ENCODE measurements at regions not wholly inside any gene's neighbourhood (a gene's known extent, or its start where the extent isn't known, plus 50 kb on each side); places are given as distances from the start of the nearest gene placed in this dataset.

- Histone ChIP-seq H3K27ac (ENCODE audit: low read depth, low read length) (no peak overlapping the region), H3K9ac (ENCODE audit: low read length) (no peak overlapping the region), H3K9me3 (ENCODE audit: low read length) (no peaks in the 10 kb centered on the region), H3K36me3 (ENCODE audit: insufficient read depth, low read length) (no peaks in the 10 kb centered on the region), H3K4me3 (ENCODE audit: low read depth in 1 of 2, low read length in 2 of 2) (no peak overlapping the region), H3K4me1 (ENCODE audit: insufficient read depth, low read length) (no peaks in the 10 kb centered on the region), H3K27me3 (ENCODE audit: control insufficient read depth in 1 of 2, insufficient read depth in 2 of 2, low read length in 2 of 2) (no peaks in the 10 kb centered on the region)
These were observed 1423.9 kb upstream of the PRMT6 start for GRCh38 chr1:105632342-105633196.

GRCh38 chr1:105636052-105636451 lies 1420.4 kb upstream of the PRMT6 start:
- no peak overlapping the region for H3K27ac ChIP-seq (ENCODE audit: low read depth, low read length)

GRCh38 chr1:105641407-105641806 lies 1415.1 kb upstream of the PRMT6 start:
- Histone ChIP-seq H3K9me3 (ENCODE audit: low read length) (no peaks in the 10 kb centered on the region), H3K36me3 (ENCODE audit: insufficient read depth, low read length) (no peaks in the 10 kb centered on the region), H3K4me1 (ENCODE audit: insufficient read depth, low read length) (no peaks in the 10 kb centered on the region), H3K27ac (ENCODE audit: low read depth, low read length) (no peak overlapping the region), H3K9ac (ENCODE audit: low read length) (no peak overlapping the region), H3K4me3 (ENCODE audit: low read depth in 1 of 2, low read length in 2 of 2) (no peak overlapping the region), H3K27me3 (ENCODE audit: control insufficient read depth in 1 of 2, insufficient read depth in 2 of 2, low read length in 2 of 2) (no peaks in the 10 kb centered on the region)

More at GRCh38 chr1:105636052-105636451, 1420.4 kb upstream of the PRMT6 start:
- no peaks in the 10 kb centered on the region for H3K4me1 ChIP-seq (ENCODE audit: insufficient read depth, low read length)
- H3K27me3 ChIP-seq (ENCODE audit: control insufficient read depth in 1 of 2, insufficient read depth in 2 of 2, low read length in 2 of 2) = no peaks in the 10 kb centered on the region
- no peaks in the 10 kb centered on the region for H3K36me3 ChIP-seq (ENCODE audit: insufficient read depth, low read length)
- H3K9me3 ChIP-seq (ENCODE audit: low read length) = no peaks in the 10 kb centered on the region
- no peak overlapping the region for H3K4me3 ChIP-seq (ENCODE audit: low read depth in 1 of 2, low read length in 2 of 2)
- no peak overlapping the region for H3K9ac ChIP-seq (ENCODE audit: low read length)

GRCh38 chr1:105652109-105652508 lies 1404.4 kb upstream of the PRMT6 start:
- H3K9ac ChIP-seq (ENCODE audit: low read length) = no peak overlapping the region
- no peak overlapping the region for H3K4me3 ChIP-seq (ENCODE audit: low read depth in 1 of 2, low read length in 2 of 2)
- peaks cover 6% of the 10 kb centered on the region for H3K4me1 ChIP-seq (ENCODE audit: insufficient read depth, low read length)
- H3K27ac ChIP-seq (ENCODE audit: low read depth, low read length) = no peak overlapping the region
- H3K27me3 ChIP-seq (ENCODE audit: control insufficient read depth in 1 of 2, insufficient read depth in 2 of 2, low read length in 2 of 2) = no peaks in the 10 kb centered on the region
- no peaks in the 10 kb centered on the region for H3K36me3 ChIP-seq (ENCODE audit: insufficient read depth, low read length)
- H3K9me3 ChIP-seq (ENCODE audit: low read length) = no peaks in the 10 kb centered on the region

GRCh38 chr1:105655032-105655431 lies 1401.4 kb upstream of the PRMT6 start:
- Histone ChIP-seq H3K4me3 (ENCODE audit: low read depth in 1 of 2, low read length in 2 of 2) (no peak overlapping the region), H3K9ac (ENCODE audit: low read length) (no peak overlapping the region), H3K9me3 (ENCODE audit: low read length) (no peaks in the 10 kb centered on the region), H3K27ac (ENCODE audit: low read depth, low read length) (no peak overlapping the region), H3K4me1 (ENCODE audit: insufficient read depth, low read length) (peaks cover 6% of the 10 kb centered on the region), H3K27me3 (ENCODE audit: control insufficient read depth in 1 of 2, insufficient read depth in 2 of 2, low read length in 2 of 2) (no peaks in the 10 kb centered on the region), H3K36me3 (ENCODE audit: insufficient read depth, low read length) (no peaks in the 10 kb centered on the region)

GRCh38 chr1:105664495-105664894 lies 1392.0 kb upstream of the PRMT6 start:
- no peak overlapping the region for H3K27ac ChIP-seq (ENCODE audit: low read depth, low read length)
- no peaks in the 10 kb centered on the region for H3K9me3 ChIP-seq (ENCODE audit: low read length)
- H3K27me3 ChIP-seq (ENCODE audit: control insufficient read depth in 1 of 2, insufficient read depth in 2 of 2, low read length in 2 of 2) = no peaks in the 10 kb centered on the region
- H3K4me1 ChIP-seq (ENCODE audit: insufficient read depth, low read length) = no peaks in the 10 kb centered on the region
- H3K4me3 ChIP-seq (ENCODE audit: low read depth in 1 of 2, low read length in 2 of 2) = no peak overlapping the region
- H3K36me3 ChIP-seq (ENCODE audit: insufficient read depth, low read length) = no peaks in the 10 kb centered on the region
- H3K9ac ChIP-seq (ENCODE audit: low read length) = no peak overlapping the region

GRCh38 chr1:105678334-105678733 lies 1378.1 kb upstream of the PRMT6 start:
- Histone ChIP-seq H3K4me3 (ENCODE audit: low read depth in 1 of 2, low read length in 2 of 2) (no peak overlapping the region), H3K9ac (ENCODE audit: low read length) (no peak overlapping the region), H3K27ac (ENCODE audit: low read depth, low read length) (no peak overlapping the region), H3K36me3 (ENCODE audit: insufficient read depth, low read length) (no peaks in the 10 kb centered on the region), H3K4me1 (ENCODE audit: insufficient read depth, low read length) (no peaks in the 10 kb centered on the region), H3K9me3 (ENCODE audit: low read length) (no peaks in the 10 kb centered on the region), H3K27me3 (ENCODE audit: control insufficient read depth in 1 of 2, insufficient read depth in 2 of 2, low read length in 2 of 2) (no peaks in the 10 kb centered on the region)

- Histone ChIP-seq H3K27me3 (ENCODE audit: control insufficient read depth in 1 of 2, insufficient read depth in 2 of 2, low read length in 2 of 2) (no peaks in the 10 kb centered on the region), H3K9ac (ENCODE audit: low read length) (no peak overlapping the region)
These were observed 1371.8 kb upstream of the PRMT6 start for GRCh38 chr1:105684714-105685113.

GRCh38 chr1:105686026-105686425 lies 1370.4 kb upstream of the PRMT6 start:
- H3K36me3 ChIP-seq (ENCODE audit: insufficient read depth, low read length) = no peaks in the 10 kb centered on the region
- no peaks in the 10 kb centered on the region for H3K27me3 ChIP-seq (ENCODE audit: control insufficient read depth in 1 of 2, insufficient read depth in 2 of 2, low read length in 2 of 2)
- no peak overlapping the region for H3K4me3 ChIP-seq (ENCODE audit: low read depth in 1 of 2, low read length in 2 of 2)
- no peaks in the 10 kb centered on the region for H3K4me1 ChIP-seq (ENCODE audit: insufficient read depth, low read length)
- no peak overlapping the region for H3K9ac ChIP-seq (ENCODE audit: low read length)
- no peak overlapping the region for H3K27ac ChIP-seq (ENCODE audit: low read depth, low read length)
- H3K9me3 ChIP-seq (ENCODE audit: low read length) = no peaks in the 10 kb centered on the region

More at GRCh38 chr1:105684714-105685113, 1371.8 kb upstream of the PRMT6 start:
- H3K27ac ChIP-seq (ENCODE audit: low read depth, low read length) = no peak overlapping the region
- no peaks in the 10 kb centered on the region for H3K4me1 ChIP-seq (ENCODE audit: insufficient read depth, low read length)
- H3K4me3 ChIP-seq (ENCODE audit: low read depth in 1 of 2, low read length in 2 of 2) = no peak overlapping the region
- H3K36me3 ChIP-seq (ENCODE audit: insufficient read depth, low read length) = no peaks in the 10 kb centered on the region
- H3K9me3 ChIP-seq (ENCODE audit: low read length) = no peaks in the 10 kb centered on the region

- Histone ChIP-seq H3K9me3 (ENCODE audit: low read length) (no peaks in the 10 kb centered on the region), H3K27me3 (ENCODE audit: control insufficient read depth in 1 of 2, insufficient read depth in 2 of 2, low read length in 2 of 2) (no peaks in the 10 kb centered on the region), H3K4me1 (ENCODE audit: insufficient read depth, low read length) (no peaks in the 10 kb centered on the region), H3K9ac (ENCODE audit: low read length) (no peak overlapping the region), H3K27ac (ENCODE audit: low read depth, low read length) (no peak overlapping the region), H3K36me3 (ENCODE audit: insufficient read depth, low read length) (no peaks in the 10 kb centered on the region), H3K4me3 (ENCODE audit: low read depth in 1 of 2, low read length in 2 of 2) (no peak overlapping the region)
These were observed 1369.4 kb upstream of the PRMT6 start for GRCh38 chr1:105686874-105687690.

- no peaks in the 10 kb centered on the region for H3K9me3 ChIP-seq (ENCODE audit: low read length)
- H3K27me3 ChIP-seq (ENCODE audit: control insufficient read depth in 1 of 2, insufficient read depth in 2 of 2, low read length in 2 of 2) = no peaks in the 10 kb centered on the region
- no peak overlapping the region for H3K27ac ChIP-seq (ENCODE audit: low read depth, low read length)
- no peaks in the 10 kb centered on the region for H3K4me1 ChIP-seq (ENCODE audit: insufficient read depth, low read length)
- no peak overlapping the region for H3K9ac ChIP-seq (ENCODE audit: low read length)
- H3K4me3 ChIP-seq (ENCODE audit: low read depth in 1 of 2, low read length in 2 of 2) = no peak overlapping the region
- H3K36me3 ChIP-seq (ENCODE audit: insufficient read depth, low read length) = no peaks in the 10 kb centered on the region
These were observed 1355.8 kb upstream of the PRMT6 start for GRCh38 chr1:105700723-105701122.

Measured in muscle layer of colon (tissue), 2 donors.